ENCODE measurements at regions not wholly inside any gene's neighbourhood (a gene's known extent, or its start where the extent isn't known, plus 50 kb on each side); places are given as distances from the start of the nearest gene placed in this dataset.

DNA sequence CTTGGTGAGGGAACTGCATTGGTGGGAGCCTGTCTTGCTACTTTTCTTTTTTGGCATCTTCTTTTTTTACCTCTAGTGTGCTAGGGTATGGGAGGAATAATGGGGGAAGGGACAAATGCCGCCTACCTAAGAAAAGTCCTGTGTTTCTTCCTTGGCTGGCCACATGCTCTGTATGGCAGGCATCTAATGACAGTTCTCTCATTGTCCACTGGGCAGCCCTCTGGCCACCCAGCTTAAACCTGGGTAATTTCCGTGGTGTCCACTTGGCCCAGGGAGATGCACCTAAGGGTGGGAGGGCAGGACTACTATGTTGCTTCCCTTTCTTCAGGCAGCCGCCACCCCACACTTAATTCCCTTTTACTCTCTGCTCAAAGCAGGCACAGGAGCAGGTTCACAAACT, 173.1 kb downstream of the YTHDC2 start:
- TF ChIP-seq, protein P1, sequence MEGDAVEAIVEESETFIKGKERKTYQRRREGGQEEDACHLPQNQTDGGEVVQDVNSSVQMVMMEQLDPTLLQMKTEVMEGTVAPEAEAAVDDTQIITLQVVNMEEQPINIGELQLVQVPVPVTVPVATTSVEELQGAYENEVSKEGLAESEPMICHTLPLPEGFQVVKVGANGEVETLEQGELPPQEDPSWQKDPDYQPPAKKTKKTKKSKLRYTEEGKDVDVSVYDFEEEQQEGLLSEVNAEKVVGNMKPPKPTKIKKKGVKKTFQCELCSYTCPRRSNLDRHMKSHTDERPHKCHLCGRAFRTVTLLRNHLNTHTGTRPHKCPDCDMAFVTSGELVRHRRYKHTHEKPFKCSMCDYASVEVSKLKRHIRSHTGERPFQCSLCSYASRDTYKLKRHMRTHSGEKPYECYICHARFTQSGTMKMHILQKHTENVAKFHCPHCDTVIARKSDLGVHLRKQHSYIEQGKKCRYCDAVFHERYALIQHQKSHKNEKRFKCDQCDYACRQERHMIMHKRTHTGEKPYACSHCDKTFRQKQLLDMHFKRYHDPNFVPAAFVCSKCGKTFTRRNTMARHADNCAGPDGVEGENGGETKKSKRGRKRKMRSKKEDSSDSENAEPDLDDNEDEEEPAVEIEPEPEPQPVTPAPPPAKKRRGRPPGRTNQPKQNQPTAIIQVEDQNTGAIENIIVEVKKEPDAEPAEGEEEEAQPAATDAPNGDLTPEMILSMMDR (IDR thresholded peaks at IDR 0.05; ENCODE audit: control insufficient read depth, insufficient read depth, low read depth, low read length, missing control alignments): no peak
- H3K4me3 ChIP-seq (ENCODE audit: control insufficient read depth, low read depth, low read length): no peak overlapping the region
- DNase-seq (ENCODE audit: low read depth): no peak

DNA sequence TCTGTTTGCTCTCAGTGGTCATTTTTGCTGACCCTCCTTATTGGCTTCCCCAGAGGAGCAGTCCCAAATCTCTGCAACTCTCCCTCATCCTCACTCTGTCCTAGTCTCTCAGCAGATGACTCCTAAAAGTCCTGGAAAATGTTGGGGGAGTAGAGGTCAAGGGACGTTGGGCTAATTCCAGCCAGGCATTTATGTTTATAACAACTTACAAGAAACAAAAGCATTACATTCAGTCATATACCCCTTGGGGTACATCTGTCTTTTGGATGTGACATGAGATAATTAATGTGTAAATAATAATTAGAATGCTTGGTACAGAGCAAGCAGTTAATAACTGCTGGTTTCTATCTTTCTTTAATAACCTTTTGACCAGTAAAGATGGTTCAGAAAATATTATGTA, 176.2 kb downstream of the YTHDC2 start:
- TF ChIP-seq, protein P1 (IDR thresholded peaks at IDR 0.05; ENCODE audit: control insufficient read depth, insufficient read depth, low read depth, low read length, missing control alignments): no peak
- DNase-seq (ENCODE audit: low read depth): no peak
- H3K4me3 ChIP-seq (ENCODE audit: control insufficient read depth, low read depth, low read length): no peak overlapping the region

DNA sequence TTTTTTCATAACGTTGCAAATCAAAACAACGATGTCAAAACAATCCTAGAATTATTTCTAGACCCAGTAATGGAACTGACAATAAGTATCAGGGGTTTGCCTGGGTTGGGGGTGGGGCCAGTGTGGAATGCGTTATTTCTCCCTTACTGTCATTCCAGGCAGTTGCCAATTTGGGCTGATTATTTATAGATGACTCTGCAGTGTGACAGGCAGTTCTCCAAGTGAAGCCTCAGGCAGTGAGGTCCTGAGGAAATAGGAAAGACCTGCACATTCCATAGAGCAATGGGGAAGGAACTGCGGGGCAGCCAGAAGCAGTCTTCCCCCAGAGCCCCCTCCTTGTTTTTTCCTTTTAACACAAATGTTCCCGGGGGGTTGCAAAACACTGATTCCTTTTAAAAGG, 179.0 kb downstream of the YTHDC2 start:
- TF ChIP-seq, protein P1 (IDR thresholded peaks at IDR 0.05; ENCODE audit: control insufficient read depth, insufficient read depth, low read depth, low read length, missing control alignments): no peak
- DNase-seq (ENCODE audit: low read depth): no peak
- no peak overlapping the region for H3K4me3 ChIP-seq (ENCODE audit: control insufficient read depth, low read depth, low read length)

DNA sequence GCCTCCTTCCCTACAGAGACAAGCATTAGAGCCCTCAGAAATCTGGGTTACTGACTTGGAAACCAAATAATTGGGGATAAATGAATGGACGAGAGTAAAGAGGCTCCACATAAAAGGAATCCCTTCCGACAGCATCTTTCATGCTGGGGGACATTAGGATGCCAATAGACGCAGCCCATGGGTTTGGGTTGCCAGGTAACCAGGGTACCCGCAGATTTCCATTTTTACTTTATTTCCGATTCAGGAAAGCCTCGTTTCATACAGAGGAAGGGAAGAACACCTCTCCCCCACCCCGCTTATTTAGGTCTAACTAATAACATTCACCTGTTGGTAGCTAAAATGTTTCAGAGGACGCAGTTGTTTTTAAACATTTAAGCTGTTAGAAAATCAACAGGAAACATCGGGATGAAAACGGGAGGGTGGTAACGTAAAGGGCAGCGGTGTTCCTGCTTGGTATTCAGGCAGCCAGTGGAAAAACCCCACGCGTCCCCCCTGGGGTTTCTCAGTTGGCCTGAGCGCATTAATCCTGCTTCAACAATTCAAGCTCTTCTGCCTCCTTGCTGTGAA, 179.5 kb downstream of the YTHDC2 start:
- DNase-seq (ENCODE audit: low read depth): no peak
- H3K4me3 ChIP-seq (ENCODE audit: control insufficient read depth, low read depth, low read length): no peak overlapping the region
- TF ChIP-seq, protein P1 (IDR thresholded peaks at IDR 0.05; ENCODE audit: control insufficient read depth, insufficient read depth, low read depth, low read length, missing control alignments): no peak

DNA sequence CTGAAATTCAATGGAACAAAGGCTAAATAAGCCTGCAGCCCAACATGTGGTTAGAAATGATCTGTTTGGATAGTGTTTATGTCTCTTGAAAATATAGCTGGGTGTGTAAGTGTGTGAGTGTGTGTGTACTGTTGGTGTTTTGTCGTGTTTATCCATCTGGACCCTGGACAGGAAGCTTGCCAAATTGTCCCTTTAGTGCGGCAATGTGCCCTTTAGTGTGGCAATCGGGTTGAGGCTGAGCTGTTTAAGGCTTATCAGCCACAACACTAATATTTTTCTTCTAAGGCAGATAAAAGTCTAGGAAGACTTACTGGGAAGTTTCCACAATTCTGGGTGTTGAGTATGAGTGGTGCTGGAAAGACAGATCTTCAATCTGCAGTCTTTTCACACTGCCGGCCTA, 180.2 kb downstream of the YTHDC2 start:
- TF ChIP-seq, protein P1 (IDR thresholded peaks at IDR 0.05; ENCODE audit: control insufficient read depth, insufficient read depth, low read depth, low read length, missing control alignments): no peak
- no peak overlapping the region for H3K4me3 ChIP-seq (ENCODE audit: control insufficient read depth, low read depth, low read length)
- no peak for DNase-seq (ENCODE audit: low read depth)

DNA sequence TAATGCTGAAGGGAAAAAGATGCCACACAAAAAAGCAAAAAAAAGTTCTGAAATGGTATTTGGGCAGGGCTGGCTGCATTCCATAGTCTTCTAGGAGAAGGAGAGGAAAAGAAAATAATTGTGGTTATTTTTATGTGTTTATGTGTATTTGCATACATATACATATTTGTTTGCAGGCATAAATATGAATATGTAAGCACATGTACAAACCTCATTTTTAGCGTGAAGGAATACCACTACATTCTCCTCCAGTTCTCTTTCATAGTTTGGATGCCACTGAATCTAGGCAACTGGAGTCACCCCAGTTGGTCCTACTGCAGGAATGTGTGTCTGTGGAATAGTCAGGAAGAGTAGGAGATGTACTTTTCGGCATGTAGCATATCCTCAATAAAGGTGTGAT, 181.1 kb downstream of the YTHDC2 start:
- DNase-seq (ENCODE audit: low read depth): no peak
- H3K4me3 ChIP-seq (ENCODE audit: control insufficient read depth, low read depth, low read length): no peak overlapping the region
- TF ChIP-seq, protein P1 (IDR thresholded peaks at IDR 0.05; ENCODE audit: control insufficient read depth, insufficient read depth, low read depth, low read length, missing control alignments): no peak

DNA sequence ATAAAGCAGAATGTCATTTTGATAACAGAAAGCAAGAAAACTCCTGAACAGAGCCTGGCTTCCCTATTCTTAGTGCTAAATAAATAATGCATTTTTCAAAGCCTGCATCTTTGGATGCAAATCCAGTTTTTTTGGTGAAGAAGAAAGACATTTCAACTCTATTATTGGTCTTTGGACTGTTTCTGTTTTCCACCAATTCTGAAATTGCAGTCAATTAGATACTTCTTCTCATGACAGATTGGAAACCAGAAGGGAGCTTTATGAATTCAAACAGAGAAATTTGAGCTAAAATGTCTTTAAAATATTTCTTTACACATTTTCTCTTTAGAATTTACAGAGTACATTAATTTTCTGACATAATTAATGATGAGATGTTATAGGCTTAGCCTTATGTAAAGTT, 189.8 kb downstream of the YTHDC2 start:
- TF ChIP-seq, protein P1 (IDR thresholded peaks at IDR 0.05; ENCODE audit: control insufficient read depth, insufficient read depth, low read depth, low read length, missing control alignments): no peak
- DNase-seq (ENCODE audit: low read depth): no peak
- no peak overlapping the region for H3K4me3 ChIP-seq (ENCODE audit: control insufficient read depth, low read depth, low read length)

Measured in AG09309 (cell line).